Rectal smooth muscle tissue (tissue), 1 donor: ENCODE measurements at regions not wholly inside any gene's neighbourhood (a gene's known extent, or its start where the extent isn't known, plus 50 kb on each side); places are given as distances from the start of the nearest gene placed in this dataset.

Source experiments
- H3K27ac ChIP-seq: one replicate; pipeline ENCODE4 v1.7.0; 2013; ENCODE audit warnings: low read depth, low read length, inconsistent platforms
- H3K27me3 ChIP-seq: one replicate; pipeline ENCODE4 v1.7.0; 2013; ENCODE audit warnings: low read length; ENCODE audit not compliant: control insufficient read depth, insufficient read depth
- H3K36me3 ChIP-seq: one replicate; pipeline ENCODE4 v1.7.0; 2013; ENCODE audit warnings: low read length; ENCODE audit not compliant: control insufficient read depth, insufficient read depth
- H3K4me1 ChIP-seq: one replicate; pipeline ENCODE4 v1.7.0; 2013; ENCODE audit warnings: low read length; ENCODE audit not compliant: control insufficient read depth, insufficient read depth
- H3K4me3 ChIP-seq: one replicate; pipeline ENCODE4 v1.7.0; 2013; ENCODE audit warnings: low read length
- H3K9ac ChIP-seq: one replicate; pipeline ENCODE4 v1.7.0; 2013; ENCODE audit warnings: low read length

DNA sequence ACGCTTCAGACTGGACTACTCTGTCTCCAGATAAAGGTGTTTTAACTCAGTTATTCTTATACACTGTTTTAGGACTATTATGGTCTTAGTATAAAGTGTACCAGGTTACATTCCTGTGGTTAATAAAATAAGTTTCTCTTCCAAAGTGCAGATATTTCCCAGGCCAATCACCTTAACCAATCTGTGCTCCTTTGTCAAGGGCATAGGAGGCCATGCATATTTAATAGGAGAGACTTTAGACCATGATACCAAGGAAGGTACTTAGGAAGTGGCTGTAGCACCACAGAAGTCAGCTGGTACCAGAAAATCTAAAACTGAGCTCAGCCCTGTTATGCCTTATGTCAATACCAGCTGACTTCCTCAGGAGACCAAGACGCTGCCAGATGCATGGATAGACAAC, 226.5 kb upstream of the TMEM72 start:
- H3K27me3 ChIP-seq = no peaks in the 10 kb centered on the region
- no peaks in the 10 kb centered on the region for H3K36me3 ChIP-seq
- H3K27ac ChIP-seq = no peak overlapping the region
- no peaks in the 10 kb centered on the region for H3K4me1 ChIP-seq
- H3K9ac ChIP-seq = no peak overlapping the region
- H3K4me3 ChIP-seq = no peak overlapping the region

- no peaks in the 10 kb centered on the region for H3K27me3 ChIP-seq
- no peaks in the 10 kb centered on the region for H3K4me1 ChIP-seq
- H3K9ac ChIP-seq = no peak overlapping the region
- H3K36me3 ChIP-seq = no peaks in the 10 kb centered on the region
- no peak overlapping the region for H3K27ac ChIP-seq
- no peak overlapping the region for H3K4me3 ChIP-seq
Observed at GRCh38 chr10:44685220-44685619, 225.9 kb upstream of the TMEM72 start.

DNA sequence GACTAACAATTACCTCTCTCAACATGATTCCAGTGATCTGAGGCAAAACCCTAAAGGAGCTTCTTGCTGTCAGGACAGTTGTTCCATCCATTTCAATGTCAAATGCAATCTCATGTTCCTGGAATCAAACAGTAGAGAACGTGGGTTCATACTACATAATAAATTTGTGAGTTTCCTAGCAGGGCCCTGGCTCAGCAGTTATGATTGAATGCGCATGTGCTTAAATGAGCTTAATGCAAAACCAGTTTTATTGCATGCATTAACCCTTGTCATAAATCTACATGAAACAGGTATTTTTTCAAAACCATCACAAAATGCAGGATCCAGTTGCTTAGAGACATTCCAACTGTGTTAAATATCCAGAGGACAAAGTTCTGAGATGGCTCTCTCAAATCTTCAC, 225.4 kb upstream of the TMEM72 start:
- no peaks in the 10 kb centered on the region for H3K36me3 ChIP-seq
- H3K4me1 ChIP-seq = no peaks in the 10 kb centered on the region
- no peak overlapping the region for H3K27ac ChIP-seq
- no peak overlapping the region for H3K4me3 ChIP-seq
- H3K9ac ChIP-seq = no peak overlapping the region
- no peaks in the 10 kb centered on the region for H3K27me3 ChIP-seq

DNA sequence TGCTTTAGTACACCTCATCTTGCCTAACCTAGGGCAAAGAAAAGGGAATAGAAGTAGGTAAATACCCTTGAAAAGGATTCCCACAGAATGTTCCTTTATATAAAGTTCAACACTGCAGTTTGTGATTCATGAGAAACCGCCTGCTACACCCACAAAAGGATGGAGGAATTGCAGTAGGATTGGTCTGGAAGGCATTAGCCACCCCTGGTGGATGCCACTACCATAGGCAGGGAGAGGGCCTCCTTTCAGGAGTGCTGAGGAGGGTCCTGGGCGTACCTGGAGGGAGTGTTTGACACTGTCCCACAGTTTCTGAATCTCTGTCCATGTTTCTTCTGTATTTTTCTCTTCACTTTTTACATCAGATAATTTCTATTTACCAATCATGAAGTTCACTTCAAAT, 221.8 kb upstream of the TMEM72 start:
- Histone ChIP-seq H3K36me3 (no peaks in the 10 kb centered on the region), H3K4me1 (no peaks in the 10 kb centered on the region), H3K27me3 (no peaks in the 10 kb centered on the region), H3K9ac (no peak overlapping the region), H3K4me3 (no peak overlapping the region), H3K27ac (no peak overlapping the region)

DNA sequence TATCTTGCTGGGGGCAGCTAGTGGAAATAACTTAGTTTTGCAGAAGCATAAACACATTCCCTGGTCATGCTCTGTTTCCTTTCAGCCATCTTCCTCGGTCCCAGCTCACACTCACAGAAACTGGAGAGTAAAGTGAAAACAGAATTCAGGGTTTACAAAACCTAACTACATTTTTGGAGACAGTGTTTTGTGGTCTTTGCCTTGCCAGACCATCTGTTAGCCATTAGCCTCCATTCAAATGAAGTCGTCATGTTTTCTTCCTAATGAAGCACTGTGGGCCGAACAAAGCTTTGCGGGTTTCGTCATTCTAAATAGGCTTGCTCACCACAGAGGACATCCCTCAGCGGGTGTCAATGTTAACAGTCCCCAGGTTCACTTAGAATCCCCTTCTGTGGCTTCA, 214.6 kb upstream of the TMEM72 start:
- H3K27me3 ChIP-seq = no peaks in the 10 kb centered on the region
- no peak overlapping the region for H3K4me3 ChIP-seq
- no peak overlapping the region for H3K9ac ChIP-seq
- no peaks in the 10 kb centered on the region for H3K4me1 ChIP-seq
- H3K36me3 ChIP-seq = no peaks in the 10 kb centered on the region
- peak overlapping the region; percentile 28 for H3K27ac ChIP-seq

DNA sequence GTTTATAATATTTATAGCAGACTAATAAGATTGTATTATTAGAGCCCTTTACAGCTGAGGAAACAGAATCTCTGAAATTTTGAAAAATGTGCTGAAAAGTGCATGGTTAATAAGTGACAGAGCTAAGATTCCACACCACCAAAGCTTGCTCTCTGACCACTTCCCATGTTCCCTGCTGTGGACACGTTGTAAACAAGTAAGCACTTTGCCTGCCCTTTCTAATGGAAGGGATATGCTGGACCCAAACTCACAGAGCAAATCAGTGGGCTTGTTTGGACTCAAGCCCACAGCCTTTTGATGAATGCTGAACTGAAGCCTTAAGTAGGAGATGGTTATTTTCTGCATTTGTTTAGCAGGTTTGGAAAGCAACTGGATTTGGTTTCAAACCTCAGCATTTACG, 214.0 kb upstream of the TMEM72 start:
- Histone ChIP-seq H3K9ac (no peak overlapping the region), H3K4me1 (no peaks in the 10 kb centered on the region), H3K36me3 (no peaks in the 10 kb centered on the region), H3K4me3 (no peak overlapping the region), H3K27me3 (no peaks in the 10 kb centered on the region), H3K27ac (no peak overlapping the region)

- Histone ChIP-seq H3K4me1 (no peaks in the 10 kb centered on the region), H3K36me3 (no peaks in the 10 kb centered on the region), H3K9ac (no peak overlapping the region), H3K27me3 (no peaks in the 10 kb centered on the region), H3K27ac (no peak overlapping the region), H3K4me3 (no peak overlapping the region)
Observed at GRCh38 chr10:44702531-44702930, 208.6 kb upstream of the TMEM72 start.

DNA sequence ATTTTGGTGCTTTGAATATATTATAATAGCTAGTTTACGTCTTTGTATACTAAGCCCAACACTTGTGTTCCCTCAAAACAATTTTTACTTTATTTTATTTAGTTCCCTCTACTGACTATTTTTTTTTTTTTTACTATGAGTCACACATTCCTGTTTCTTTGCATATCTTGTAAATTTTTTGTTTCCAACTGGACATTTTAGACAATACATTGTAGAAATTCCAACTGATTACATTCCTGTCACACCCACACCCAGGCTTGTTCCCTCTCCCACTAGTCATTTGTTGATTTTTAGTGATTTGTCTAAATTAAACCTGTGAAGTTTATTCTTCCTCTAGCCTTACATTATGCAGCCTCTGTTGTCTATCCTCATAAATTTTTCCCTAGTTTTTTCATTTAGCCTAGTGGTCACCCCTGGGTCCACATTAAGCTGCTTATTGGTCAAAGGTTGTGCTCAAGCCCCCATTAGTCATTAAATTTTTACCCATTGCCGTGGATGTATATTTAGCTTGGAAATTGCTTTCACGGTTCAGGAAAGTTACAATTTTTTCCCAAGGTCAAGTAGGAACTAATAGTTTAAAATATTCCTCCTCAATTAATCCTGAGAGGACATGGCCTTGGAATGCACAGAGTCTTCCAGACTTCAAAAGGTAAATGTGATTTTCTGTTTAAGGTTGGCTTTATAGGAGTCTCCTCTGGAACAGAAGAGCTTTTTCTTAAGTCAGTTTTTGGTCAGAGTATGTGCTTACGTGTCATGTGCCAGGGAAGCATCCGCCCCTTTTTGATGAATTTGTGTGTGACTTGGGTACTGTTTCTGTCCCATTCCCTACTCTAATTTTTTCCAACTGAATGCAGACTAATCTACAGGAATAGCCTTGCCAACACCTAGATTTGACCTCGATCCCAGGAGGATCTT, 207.6 kb upstream of the TMEM72 start:
- Histone ChIP-seq H3K27me3 (no peaks in the 10 kb centered on the region), H3K9ac (no peak overlapping the region), H3K4me3 (no peak overlapping the region), H3K36me3 (no peaks in the 10 kb centered on the region), H3K4me1 (no peaks in the 10 kb centered on the region), H3K27ac (no peak overlapping the region)

GRCh38 chr10:44704616-44705015, 206.5 kb upstream of the TMEM72 start:
- no peaks in the 10 kb centered on the region for H3K4me1 ChIP-seq
- no peak overlapping the region for H3K27ac ChIP-seq
- no peaks in the 10 kb centered on the region for H3K36me3 ChIP-seq
- no peaks in the 10 kb centered on the region for H3K27me3 ChIP-seq
- no peak overlapping the region for H3K4me3 ChIP-seq
- no peak overlapping the region for H3K9ac ChIP-seq

DNA sequence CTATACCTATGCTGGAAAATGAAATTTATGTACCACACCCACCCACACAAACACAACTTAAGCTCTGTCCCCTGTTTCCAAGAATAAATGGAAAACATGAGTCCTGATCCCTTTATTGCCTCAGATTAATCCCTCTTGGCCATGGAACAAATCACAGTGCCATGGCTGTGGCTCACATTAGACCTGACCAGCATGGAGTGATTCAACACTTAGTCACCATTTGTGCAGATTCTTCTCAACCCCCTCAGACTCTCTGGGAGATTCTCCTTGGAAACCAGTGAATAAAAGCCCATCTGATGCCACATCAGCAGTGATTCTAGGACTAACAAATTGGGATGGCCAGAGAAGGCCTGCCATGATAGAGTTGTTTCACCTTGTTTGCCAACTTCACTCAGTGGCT, 204.4 kb upstream of the TMEM72 start:
- no peak overlapping the region for H3K4me3 ChIP-seq
- H3K36me3 ChIP-seq = no peaks in the 10 kb centered on the region
- H3K9ac ChIP-seq = no peak overlapping the region
- no peaks in the 10 kb centered on the region for H3K4me1 ChIP-seq
- H3K27ac ChIP-seq = no peak overlapping the region
- no peaks in the 10 kb centered on the region for H3K27me3 ChIP-seq

GRCh38 chr10:44713307-44713706, 197.8 kb upstream of the TMEM72 start:
- Histone ChIP-seq H3K9ac (no peak overlapping the region), H3K4me1 (no peaks in the 10 kb centered on the region), H3K4me3 (no peak overlapping the region), H3K27ac (no peak overlapping the region), H3K36me3 (no peaks in the 10 kb centered on the region), H3K27me3 (no peaks in the 10 kb centered on the region)

- H3K27ac ChIP-seq = no peak overlapping the region
- no peak overlapping the region for H3K9ac ChIP-seq
Observed at GRCh38 chr10:44714451-44714850, 196.7 kb upstream of the TMEM72 start.

DNA sequence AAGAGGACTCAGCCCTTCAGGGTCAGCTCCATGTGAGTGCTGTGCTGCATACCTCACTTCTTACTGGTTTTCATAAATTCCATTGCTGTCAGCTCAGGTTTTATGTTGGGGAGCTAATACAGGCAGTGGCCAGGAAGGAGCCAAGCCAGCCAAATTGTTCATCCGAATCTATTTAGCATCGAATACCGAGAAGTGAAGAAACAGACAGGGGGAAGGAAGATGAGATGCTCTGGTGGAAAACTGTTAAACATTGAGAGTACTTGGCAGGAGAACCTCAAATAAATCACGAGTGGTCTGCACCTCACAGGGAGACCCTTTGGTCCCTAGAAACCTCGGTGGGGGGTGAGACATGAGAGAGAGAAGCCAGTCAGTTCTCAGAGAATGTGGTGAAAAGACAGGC, 196.0 kb upstream of the TMEM72 start:
- H3K4me1 ChIP-seq = no peaks in the 10 kb centered on the region
- no peaks in the 10 kb centered on the region for H3K36me3 ChIP-seq
- H3K9ac ChIP-seq = no peak overlapping the region
- H3K4me3 ChIP-seq = no peak overlapping the region
- H3K27ac ChIP-seq = no peak overlapping the region
- H3K27me3 ChIP-seq = no peaks in the 10 kb centered on the region

More at GRCh38 chr10:44714451-44714850, 196.7 kb upstream of the TMEM72 start:
- H3K36me3 ChIP-seq = no peaks in the 10 kb centered on the region
- no peak overlapping the region for H3K4me3 ChIP-seq
- no peaks in the 10 kb centered on the region for H3K27me3 ChIP-seq
- H3K4me1 ChIP-seq = no peaks in the 10 kb centered on the region
